ENCODE measurements at regions not wholly inside any gene's neighbourhood (a gene's known extent, or its start where the extent isn't known, plus 50 kb on each side); places are given as distances from the start of the nearest gene placed in this dataset.

- no peak overlapping the region for H2AFZ ChIP-seq (replicated peaks; ENCODE audit: low read length, poor library complexity)
- no peak overlapping the region for H3K4me2 ChIP-seq (ENCODE audit: low read depth, low read length)
- POLR2A ChIA-PET (ENCODE audit: unreplicated experiment): no interaction called here
- no peak overlapping the region for H3K27ac ChIP-seq (ENCODE audit: insufficient read depth, low read length)
- no peak overlapping the region for H3K9ac ChIP-seq (ENCODE audit: low read depth, low read length)
- H2AK9ac ChIP-seq (replicated peaks; ENCODE audit: low read depth, low read length, poor library complexity): no peak overlapping the region
- intact Hi-C loops (cut with micrococcal nuclease) (no loop called here), dilution Hi-C loops (cut with HindIII; ENCODE audit: low sequenced_read_pairs, unreplicated experiment) (no loop called here), in situ Hi-C loops (cut with MboI; ENCODE audit: low sequenced_read_pairs) (no loop called here)
- no peak overlapping the region for H4K8ac ChIP-seq (ENCODE audit: low read depth in 2 of 2, low read length in 2 of 2)
- peaks cover 16% of the 10 kb centered on the region for H3K4me1 ChIP-seq (ENCODE audit: control insufficient read depth, insufficient read depth, low read length)
- H2BK5ac ChIP-seq (ENCODE audit: low read depth, low read length, poor library complexity, severe bottlenecking): no peak overlapping the region
- BruUV-seq (replicated peaks): no TSS peak
- H3K4me3 ChIP-seq (ENCODE audit: insufficient read depth, low read depth, low read length): no peak overlapping the region
- H3K23ac ChIP-seq (ENCODE audit: low read depth, low read length): no peak overlapping the region
- H2BK20ac ChIP-seq (ENCODE audit: low read depth, low read length): no peak overlapping the region
- H2AK5ac ChIP-seq (ENCODE audit: low read depth, low read length): no peak overlapping the region
- no peak overlapping the region for H3K14ac ChIP-seq (replicated peaks; ENCODE audit: low read depth, low read length)
- ATAC-seq (ENCODE audit: low read depth) (no peak), DNase-seq (no peak)
- CTCF ChIA-PET: no interaction called here
- H3K56ac ChIP-seq (ENCODE audit: extremely low read depth, insufficient read depth, low read length): no peak overlapping the region
- H3K36me3 ChIP-seq (ENCODE audit: control insufficient read depth, insufficient read depth, low read length): no peaks in the 10 kb centered on the region
- no peak overlapping the region for H2BK120ac ChIP-seq (ENCODE audit: low read depth, low read length)
- no peaks in the 10 kb centered on the region for H3K9me3 ChIP-seq (ENCODE audit: control insufficient read depth, insufficient read depth, low read length)
- no peaks in the 10 kb centered on the region for H3K27me3 ChIP-seq (ENCODE audit: control insufficient read depth, insufficient read depth, low read length)
- WGBS, 2 experiments (ENCODE audit: extremely low coverage in 2 of 2, insufficient read length in 1 of 2): 83% methylated on average over 1 of the region's 7 CpGs; no CpG with 5 or more reads in 1 of the 2 experiments
- H4K20me1 ChIP-seq (ENCODE audit: insufficient read depth, low read length): no peaks in the 10 kb centered on the region
- no peak overlapping the region for H3K4ac ChIP-seq (ENCODE audit: low read depth, low read length)
- no peak overlapping the region for H4K5ac ChIP-seq (ENCODE audit: low read depth, low read length)
- peaks cover 12% of the 10 kb centered on the region for H3K9me1 ChIP-seq (ENCODE audit: insufficient read depth, low read length)
- H3K18ac ChIP-seq (ENCODE audit: low read depth, low read length): no peak overlapping the region
- TF ChIP-seq MXI1 (IDR thresholded peaks at IDR 0.05; ENCODE audit: borderline replicate concordance, low read depth, low read length) (no peak), USF2 (IDR thresholded peaks at IDR 0.05; ENCODE audit: low read depth, low read length) (no peak), RFX5 (IDR thresholded peaks at IDR 0.05; ENCODE audit: low read depth, low read length) (no peak), RCOR1 (IDR thresholded peaks at IDR 0.05; ENCODE audit: insufficient replicate concordance, low read length) (no peak)
- no peak overlapping the region for H4K91ac ChIP-seq (ENCODE audit: insufficient read depth, low read depth, low read length)
- H3K79me1 ChIP-seq (ENCODE audit: low read depth in 1 of 2, low read length in 2 of 2): no peaks in the 10 kb centered on the region
- H2BK15ac ChIP-seq (ENCODE audit: low read depth, low read length): no peak overlapping the region; the same call in 2 of the 3 replicates
Measured at GRCh38 chr1:115458426-115459114, 120.5 kb upstream of the NGF start.

Data from IMR-90 (cell line).